HG02884 (cell line): ENCODE measurements at regions not wholly inside any gene's neighbourhood (a gene's known extent, or its start where the extent isn't known, plus 50 kb on each side); places are given as distances from the start of the nearest gene placed in this dataset.

Experiments
- ATAC-seq: cut with Tn5 transposase; IDR thresholded peaks from one replicate; pipeline ENCODE4 v1.9.1; 2021; ENCODE audit warnings: mild to moderate bottlenecking, moderate library complexity; ENCODE audit not compliant: unreplicated experiment

DNA sequence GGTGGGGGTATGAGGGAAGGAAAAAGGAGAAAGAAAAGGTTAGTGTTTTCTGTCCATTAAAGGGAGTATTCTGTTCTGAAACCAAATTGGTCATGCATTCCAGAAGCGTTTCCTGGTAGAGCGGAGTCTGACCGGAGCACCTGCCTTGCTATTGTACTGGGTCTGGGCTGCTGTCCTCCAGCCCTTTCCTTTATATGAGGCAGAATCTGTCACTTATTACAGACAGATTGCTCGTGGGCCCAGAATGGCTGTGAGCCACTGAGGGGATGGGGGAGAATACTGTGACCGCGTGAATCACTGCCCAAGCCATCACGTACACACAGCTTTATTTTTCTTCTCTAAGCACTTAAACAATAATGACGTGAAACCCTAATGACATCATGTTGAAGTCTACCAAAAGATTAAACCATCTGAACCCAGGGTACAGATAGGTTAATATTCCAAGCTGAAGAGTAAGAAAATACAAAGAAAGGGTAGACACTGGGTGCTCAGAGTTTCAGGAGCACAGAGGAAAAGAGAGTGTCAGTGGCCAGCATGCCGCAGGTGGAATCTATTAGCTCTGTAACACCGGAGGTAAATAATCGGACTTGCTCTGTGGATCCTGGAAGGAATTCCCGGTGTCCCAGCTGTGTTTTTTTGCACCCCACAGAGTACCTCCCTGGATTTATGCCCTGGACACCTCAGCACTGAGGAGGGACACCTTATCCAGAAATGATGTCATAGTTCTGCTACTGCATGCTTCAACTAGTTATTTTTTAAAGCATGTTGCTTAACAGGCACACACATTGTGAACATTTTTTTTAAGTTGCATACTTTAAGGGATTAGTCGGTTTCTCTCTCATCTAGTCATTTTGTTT, 573.3 kb downstream of the PKHD1 start:
- no peak for ATAC-seq

DNA sequence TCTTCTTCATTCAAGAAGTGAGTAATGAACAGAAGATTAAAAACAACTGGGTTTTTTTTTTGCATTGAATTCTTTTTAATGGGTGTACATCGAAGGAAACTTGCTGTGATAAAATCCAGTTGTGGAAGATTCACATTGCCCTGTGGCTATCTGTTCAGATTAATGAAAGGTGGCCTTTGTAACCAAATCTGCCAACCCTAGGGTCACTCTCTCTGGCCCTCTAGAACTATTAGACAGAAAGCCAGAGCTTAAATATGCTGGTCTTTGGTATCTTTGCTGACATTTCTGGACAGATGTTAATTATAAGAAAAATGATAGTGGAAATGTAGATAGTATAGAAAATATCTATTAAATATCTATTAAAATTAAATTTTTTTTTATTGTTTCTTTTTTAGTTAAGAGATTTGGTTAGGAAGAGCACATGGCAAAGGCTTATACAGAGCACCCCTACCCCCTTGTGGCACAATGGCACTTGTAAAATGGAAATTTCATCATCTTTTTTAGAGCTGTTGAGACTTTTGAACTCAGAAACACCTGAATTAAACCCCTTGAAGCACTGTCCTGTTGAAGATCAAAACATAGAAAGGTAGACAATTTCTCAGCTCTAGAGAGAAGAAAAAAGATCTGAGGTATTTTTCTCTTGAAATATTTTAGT, 572.5 kb downstream of the PKHD1 start:
- no peak for ATAC-seq

DNA sequence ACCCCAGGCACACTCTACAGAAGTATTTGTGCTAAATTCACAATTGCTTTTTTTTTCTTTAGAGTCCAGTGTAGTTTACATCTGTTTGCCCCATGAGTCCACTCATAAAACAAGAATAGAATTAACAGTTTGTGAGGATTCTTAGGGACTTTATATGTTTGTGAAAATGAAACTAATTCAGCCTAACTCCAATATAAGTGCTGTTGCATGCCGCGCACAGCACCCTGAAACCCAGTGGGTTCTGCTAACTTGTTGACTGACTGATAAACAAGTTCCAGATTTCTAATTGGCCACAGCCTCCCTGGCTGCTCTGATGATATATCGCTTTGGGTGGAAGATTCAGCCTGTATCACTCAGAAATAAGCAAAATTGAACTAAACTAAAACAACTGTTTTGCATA, 561.4 kb downstream of the PKHD1 start:
- ATAC-seq = no peak

DNA sequence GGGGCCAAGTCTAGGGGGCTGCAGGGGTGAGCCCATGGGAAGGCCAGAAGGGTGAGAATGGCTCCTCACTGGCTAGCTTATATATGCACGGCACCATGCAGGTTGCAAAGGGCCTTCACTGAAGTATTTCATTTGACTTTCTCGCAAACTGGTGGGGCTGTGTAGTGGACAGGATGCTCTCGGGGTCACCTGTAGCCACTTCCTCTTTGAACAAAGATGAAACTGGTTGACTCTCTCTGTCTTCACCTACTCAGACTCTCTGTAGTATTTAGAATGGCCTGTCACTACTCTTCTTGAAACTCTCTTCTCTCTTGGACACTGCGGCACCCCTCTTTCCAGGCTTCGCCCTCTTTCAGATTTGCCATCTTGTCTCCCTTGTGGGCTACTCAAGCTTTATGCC, 560.5 kb downstream of the PKHD1 start:
- no peak for ATAC-seq

DNA sequence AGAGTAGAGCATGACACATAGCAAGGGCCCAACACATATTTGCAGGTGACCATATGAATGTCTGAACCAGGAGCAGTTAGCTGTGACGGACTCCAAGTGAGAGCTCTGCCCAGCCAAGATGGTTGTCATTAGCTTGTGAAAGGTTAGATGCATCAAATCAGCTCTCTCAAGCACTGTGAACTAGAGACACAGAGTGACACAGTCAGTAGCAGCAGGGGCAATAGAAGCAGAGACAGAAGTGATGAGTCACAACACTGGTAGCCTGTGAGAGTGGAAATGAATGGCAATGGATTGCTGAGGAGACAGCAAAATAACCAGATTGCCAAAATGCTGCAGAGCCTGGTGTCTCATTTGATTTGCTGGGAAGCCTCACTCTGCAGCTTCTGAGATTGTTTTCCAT, 558.9 kb downstream of the PKHD1 start:
- ATAC-seq = no peak

DNA sequence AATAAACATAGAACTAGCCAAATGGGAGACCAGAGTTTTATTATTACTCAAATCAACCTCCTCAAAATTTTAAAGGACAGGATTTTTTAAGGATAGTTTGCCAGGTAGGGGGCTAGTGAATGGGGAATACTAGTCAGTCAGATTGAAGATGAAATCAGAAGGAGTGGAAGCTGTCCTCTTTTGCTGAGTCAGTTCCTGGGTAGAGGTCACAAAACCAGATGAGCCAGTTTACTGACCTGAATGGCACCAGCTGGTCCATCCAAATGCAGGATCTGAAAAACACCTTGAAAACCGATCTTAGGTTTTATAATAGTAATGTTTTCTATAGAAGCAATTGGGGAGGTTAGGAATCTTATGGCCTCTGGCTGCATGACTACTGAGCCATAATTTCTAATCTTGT, 558.2 kb downstream of the PKHD1 start:
- no peak for ATAC-seq

DNA sequence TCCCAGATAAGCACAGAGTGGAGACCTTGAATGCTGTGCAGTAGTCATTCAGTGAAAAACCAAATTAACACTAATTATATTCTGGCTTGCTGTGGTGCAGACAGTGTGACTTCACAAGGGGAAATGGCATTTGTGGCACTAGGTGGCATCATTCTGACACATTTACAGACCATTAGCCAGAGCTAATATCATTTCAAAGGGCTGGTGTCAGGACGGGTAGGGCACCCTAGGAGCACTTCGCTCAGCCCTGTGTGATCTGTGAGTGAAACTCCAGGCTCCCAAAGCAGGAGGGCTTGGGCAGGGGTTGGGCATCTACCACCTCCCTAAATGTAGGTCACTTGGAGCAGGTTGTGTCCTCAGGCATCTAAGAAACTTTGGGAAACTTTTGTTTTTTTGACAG, 555.8 kb downstream of the PKHD1 start:
- no peak for ATAC-seq

DNA sequence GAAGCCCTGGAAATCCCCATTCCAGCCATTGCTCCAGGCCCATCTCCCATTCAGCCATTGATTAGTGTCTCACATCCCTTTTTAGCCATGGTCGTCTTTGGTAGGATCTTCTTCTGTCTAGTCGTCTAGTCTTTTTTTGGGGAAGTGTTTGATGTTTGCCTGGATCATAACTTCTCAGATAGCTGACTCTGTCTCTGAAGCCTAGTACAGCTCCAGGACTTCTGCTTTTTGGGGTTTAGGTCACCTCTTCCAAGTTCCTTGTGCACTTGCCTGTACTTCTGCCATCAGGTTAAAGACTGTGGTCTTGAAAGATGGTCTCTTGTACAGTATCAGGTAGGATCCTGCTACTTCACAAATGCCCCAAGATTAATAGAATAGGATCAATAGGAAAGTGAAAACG, 553.5 kb downstream of the PKHD1 start:
- no peak for ATAC-seq

DNA sequence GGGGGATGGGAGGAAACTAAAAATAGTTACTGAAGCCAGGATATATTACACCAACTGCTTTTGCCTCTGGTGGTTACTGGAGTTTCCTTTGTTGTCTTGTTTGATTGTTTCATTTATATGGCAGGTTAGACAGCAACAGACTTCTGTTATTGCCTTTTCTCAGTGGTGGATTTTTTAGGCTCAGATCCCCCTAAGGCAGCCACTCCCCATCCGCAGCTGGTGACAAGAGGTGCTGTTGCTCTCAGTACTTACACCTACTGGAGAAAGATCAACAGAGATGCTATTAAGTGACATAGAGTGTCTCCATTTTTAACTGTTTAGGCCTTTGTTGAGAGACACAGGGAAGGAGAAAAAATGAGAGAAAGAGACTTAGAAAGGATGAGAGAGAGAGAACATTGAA, 552.1 kb downstream of the PKHD1 start:
- ATAC-seq = no peak

DNA sequence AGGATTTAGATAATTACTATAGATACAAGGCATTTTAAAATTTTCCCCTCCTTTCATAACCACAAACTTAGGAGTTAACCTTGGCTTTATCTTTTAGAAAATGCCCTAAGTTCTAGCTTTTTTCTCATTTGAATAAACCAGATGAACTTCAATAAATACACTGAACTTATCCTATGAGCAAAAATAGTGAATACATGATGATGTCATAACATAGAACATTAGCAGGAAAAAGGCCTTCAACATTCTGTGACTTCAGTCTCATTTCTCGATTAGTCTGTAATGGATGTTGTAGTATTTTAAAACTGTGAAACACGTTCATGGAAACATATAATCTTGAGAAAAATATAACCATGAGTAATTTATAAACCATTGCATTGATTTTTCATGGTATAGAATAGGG, 550.7 kb downstream of the PKHD1 start:
- no peak for ATAC-seq

DNA sequence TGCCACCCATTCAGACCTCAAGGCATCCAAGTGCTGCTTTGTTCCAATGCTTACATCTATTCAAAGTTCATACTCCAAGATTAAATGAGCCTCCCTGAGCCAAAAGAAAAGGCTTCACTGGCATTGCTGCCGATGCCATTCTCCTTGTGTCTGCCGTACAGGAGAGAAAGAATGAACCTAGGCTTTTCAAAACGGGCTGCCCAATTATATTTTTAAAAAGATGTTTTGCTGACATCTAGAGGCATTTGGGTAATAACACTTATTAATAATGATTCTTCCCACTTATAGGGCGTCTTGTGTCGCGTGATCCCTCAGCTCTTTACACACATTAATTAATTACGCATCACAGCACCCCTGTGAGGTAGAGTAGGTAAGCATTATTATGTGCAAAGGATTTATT, 545.6 kb downstream of the PKHD1 start:
- no peak for ATAC-seq

DNA sequence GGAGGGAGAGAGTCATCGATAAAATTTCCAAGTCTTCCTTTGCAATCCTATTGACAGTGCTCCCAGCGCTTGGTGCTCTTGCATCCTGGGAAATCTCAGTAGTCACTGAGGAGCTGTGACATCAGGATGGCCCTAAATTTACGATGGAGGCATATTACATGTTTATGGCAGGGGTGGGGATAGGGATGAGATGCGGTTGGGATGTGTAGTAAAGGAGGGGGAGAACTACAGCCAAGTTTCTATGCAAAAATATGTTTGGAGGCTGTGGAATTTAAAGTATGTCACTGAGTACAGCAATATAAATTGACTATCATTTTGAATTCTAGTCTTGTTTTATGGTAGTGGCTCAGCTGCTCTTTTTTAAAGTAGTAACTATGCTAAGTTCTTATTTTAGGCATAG, 544.9 kb downstream of the PKHD1 start:
- ATAC-seq = no peak

DNA sequence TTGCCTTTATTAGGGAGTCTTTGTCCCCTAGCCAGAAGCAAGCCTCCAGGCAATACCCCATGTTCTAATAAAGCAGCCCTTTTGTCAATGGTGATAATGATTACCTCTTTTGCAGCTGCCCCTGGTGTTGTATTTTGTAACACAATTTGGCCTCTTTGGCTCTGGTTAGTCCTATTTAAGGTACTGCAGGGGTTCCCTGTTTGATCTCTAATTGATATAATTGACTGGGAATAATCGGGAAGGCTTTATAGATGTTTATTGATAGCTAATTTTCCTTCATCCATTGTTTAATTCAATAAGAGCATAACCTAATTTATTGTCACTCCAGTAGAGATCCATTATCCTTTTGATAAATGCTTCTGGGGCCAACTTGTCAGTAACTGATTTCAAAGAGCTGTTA, 537.2 kb downstream of the PKHD1 start:
- no peak for ATAC-seq

DNA sequence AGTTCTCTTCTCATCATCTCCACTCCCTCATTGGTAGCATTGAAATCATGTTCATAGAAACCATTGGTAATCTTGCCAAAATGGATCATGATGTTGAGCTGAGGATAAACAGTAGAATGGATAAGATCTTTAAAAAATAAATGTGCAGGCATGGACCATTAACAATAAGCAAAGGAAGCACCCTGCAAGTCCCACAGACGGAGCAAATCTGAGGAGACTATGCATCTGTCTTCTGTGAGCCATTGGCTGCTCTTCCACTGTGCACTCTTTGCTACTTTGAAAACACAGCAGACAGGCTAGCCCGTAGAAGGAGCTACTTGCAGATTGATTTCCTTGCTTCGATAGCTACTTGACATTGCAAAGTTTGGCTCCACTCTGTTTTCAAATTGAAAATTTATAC, 535.0 kb downstream of the PKHD1 start:
- ATAC-seq = no peak

DNA sequence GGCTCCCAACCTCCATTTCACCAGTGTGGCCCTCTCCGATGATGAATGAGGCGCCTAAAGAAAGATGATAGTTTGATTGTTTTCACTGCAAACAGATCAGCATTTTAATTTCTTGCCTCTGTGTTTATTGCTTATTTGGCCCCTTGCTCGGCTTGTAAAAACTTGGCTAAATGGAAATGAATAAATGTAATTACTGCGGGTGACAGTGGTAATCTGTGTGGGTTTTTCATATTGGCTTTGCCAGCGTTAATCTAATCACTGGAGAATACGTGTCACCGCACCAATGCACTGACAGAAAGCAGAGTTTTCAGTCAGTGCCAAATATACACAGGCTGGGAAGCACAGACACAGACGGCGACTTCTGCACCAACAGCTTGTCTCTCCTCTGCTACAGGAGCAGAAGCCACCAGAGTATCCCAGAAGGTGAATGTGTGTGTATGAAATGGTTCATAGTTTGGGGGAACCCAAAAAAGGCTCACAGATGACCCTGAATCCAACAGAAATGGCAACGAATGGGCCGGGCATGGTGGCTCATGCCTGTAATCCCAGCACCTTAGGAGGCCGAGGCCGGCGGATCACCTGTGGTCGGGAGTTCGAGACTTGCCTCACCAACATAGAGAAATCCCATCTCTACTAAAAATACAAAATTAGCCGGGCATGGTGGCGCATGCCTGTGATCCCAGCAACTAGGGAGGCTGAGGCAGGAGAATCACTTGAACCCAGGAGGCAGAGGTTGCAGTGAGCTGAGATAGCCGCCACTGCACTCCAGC, 534.0 kb downstream of the PKHD1 start:
- ATAC-seq = no peak

DNA sequence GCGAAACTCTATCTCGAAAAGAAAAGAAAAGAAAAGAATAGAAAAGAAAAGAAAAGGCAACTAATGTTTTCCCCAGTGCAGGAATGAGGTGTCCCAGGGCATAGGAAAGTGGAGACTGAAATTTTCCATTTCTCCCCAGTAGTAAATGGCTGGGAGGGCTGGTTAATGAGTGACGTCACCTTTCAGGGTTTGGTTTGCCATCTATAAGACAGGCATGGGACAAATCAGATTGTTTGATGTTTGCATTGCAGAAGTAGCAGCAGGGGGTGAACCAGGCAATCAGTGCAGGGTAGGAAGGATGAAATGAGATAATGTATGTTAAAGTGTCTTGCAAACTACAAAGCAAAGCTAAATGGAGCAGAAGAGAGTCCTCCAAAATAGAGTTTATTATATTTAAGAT, 533.4 kb downstream of the PKHD1 start:
- no peak for ATAC-seq

DNA sequence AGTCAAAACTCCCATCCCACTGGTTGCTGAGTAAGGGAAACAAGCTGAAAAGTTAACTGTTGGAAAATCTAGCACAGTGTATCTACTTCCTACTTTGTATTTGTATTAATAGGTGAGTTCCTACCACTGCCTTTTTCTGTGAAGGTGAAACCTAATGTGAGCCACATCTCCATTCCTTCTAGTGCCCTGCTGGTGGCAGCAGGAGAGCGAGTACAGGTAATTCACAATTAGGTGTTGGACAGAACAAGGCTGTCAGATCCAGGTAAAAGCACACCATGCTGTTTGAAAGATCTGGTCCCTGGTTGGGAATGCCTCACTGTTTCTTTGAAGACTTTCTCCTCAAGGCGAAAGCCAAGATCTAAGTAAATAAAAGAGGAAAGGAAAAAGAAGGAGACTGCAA, 528.4 kb downstream of the PKHD1 start:
- ATAC-seq = no peak

DNA sequence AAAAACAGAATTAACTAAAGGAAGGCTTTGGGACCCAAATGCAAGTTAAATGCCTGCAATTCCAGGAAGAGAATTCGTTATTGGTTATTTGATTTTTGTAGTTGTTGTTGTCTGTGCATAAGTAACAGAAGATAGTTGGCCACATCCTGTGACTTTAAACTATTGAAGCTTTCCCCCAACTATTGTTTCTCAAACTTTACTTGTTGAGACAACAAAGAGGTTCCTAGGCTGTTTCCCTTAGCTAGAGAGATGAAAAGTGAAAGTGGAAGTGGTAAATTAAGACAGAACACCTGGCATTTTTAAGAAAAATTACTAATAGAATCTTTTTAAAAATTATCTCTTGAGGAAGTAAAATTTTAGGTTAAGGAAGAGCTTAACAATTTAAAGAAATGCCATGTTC, 525.2 kb downstream of the PKHD1 start:
- peak; percentile 85 for ATAC-seq
